Ishikawa (cell line): ENCODE measurements at regions not wholly inside any gene's neighbourhood (a gene's known extent, or its start where the extent isn't known, plus 50 kb on each side); places are given as distances from the start of the nearest gene placed in this dataset.

Experiments used
- CEBPB ChIP-seq: IDR thresholded peaks from 2 replicates; pipeline ENCODE4 v1.6.1; 2012
- CREB1 ChIP-seq: IDR thresholded peaks from 2 replicates; pipeline ENCODE4 v1.6.1; 2012; ENCODE audit warnings: low read depth
- EP300 ChIP-seq: IDR thresholded peaks from 2 replicates; pipeline ENCODE4 v1.6.1; 2012; ENCODE audit warnings: borderline replicate concordance

GRCh38 chr1:30334767-30335166 lies 388.6 kb downstream of the MATN1 start:
- TF ChIP-seq CREB1: no peak
- TF ChIP-seq CEBPB: no peak
- no peak for TF ChIP-seq EP300
